Spinal cord (tissue), 9 donors: ENCODE measurements at regions not wholly inside any gene's neighbourhood (a gene's known extent, or its start where the extent isn't known, plus 50 kb on each side); places are given as distances from the start of the nearest gene placed in this dataset.

Source experiments
- DNase-seq, 6 donors: peaks; one replicate each; pipeline versions ENCODE4 v3.0.0 to v3.0.0-alpha.2; 2013 to 2015; ENCODE audit warnings: low spot score in 6 of 6, low read depth in 4 of 6
- H3K27ac ChIP-seq: one replicate; pipeline ENCODE4 v1.5.1; 2013; ENCODE audit warnings: low read depth, low read length, control low read depth
- H3K27me3 ChIP-seq: one replicate; pipeline ENCODE4 v1.6.1; 2013; ENCODE audit warnings: low read length; ENCODE audit not compliant: control insufficient read depth, insufficient read depth
- H3K36me3 ChIP-seq: one replicate; pipeline ENCODE4 v1.6.1; 2013; ENCODE audit warnings: low read length; ENCODE audit not compliant: control insufficient read depth, insufficient read depth
- H3K4me1 ChIP-seq: one replicate; pipeline ENCODE4 v1.6.1; 2013; ENCODE audit warnings: low read length; ENCODE audit not compliant: control insufficient read depth, insufficient read depth
- H3K4me3 ChIP-seq: one replicate; pipeline ENCODE4 v1.5.1; 2013; ENCODE audit warnings: low read depth, low read length, control low read depth
- H3K9me3 ChIP-seq: one replicate; pipeline ENCODE4 v1.6.1; 2013; ENCODE audit warnings: low read length; ENCODE audit not compliant: control insufficient read depth, insufficient read depth
- WGBS: methylation state at CpG from one replicate; pipeline ENCODE4 v1.1.5; 2013; ENCODE audit warnings: missing lambda C conversion rate; ENCODE audit not compliant: insufficient coverage; 5-methylcytosine and 5-hydroxymethylcytosine counted together
- donor health status: healthy.

DNA sequence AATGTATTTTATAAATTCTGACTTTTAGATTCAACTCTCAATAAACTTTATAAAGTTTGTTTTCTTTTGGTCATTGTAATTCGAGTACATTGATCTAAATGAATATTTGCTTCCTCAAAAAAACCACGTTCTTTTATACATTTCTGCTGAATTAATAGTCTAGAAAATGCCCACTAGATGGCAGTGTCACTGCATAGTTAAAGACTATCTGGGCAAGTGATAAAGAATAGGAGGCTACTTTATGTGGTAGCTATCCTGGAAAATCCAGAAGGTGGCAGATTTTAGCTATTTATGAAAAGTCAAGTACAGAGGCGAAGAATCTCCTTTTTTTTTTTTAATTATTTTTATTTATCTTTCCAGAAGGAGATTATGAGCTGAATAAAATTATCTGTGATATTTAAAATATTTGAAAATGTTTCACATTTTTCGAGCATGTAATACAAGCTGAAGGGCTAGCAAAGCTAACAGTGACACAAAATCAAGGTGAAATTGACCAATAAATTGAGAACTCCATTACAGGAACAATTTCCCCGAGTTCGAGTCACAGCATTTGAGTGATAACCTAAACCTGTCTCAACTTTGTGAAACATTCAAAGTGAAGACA, 221.8 kb downstream of the OLFM4 start:
- DNase-seq = peak; percentile 74 to 98 (median 84)
- Histone ChIP-seq H3K9me3 (no peaks in the 10 kb centered on the region), H3K4me1 (no peaks in the 10 kb centered on the region), H3K36me3 (no peaks in the 10 kb centered on the region), H3K27ac (no peak overlapping the region), H3K27me3 (no peaks in the 10 kb centered on the region), H3K4me3 (no peak overlapping the region)
- WGBS = no CpG with 5 or more reads among the region's 6 CpGs

DNA sequence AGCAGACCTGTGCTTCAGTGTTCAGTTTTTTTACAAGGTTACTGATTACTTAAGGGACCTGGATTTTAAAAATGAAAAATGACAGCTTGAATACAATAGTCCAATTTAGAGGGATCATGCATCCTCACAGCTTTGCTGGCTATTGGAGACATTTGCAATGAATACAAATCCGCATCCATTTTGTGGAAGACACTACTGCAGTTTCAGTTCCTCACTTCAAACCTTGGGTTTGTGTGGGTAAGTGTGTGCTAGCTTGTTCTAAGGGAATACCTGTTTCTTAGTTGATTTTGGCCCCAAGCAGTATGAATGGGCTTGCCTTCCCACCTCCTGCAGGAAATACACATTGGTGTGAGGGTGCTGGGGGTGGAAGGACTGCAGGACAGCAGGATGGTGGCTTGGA, 222.4 kb downstream of the OLFM4 start:
- Histone ChIP-seq H3K27ac (no peak overlapping the region), H3K4me3 (no peak overlapping the region), H3K4me1 (no peaks in the 10 kb centered on the region), H3K36me3 (no peaks in the 10 kb centered on the region), H3K27me3 (no peaks in the 10 kb centered on the region), H3K9me3 (no peaks in the 10 kb centered on the region)
- no CpG with 5 or more reads among the region's 1 CpG for WGBS
- DNase-seq = no peak

DNA sequence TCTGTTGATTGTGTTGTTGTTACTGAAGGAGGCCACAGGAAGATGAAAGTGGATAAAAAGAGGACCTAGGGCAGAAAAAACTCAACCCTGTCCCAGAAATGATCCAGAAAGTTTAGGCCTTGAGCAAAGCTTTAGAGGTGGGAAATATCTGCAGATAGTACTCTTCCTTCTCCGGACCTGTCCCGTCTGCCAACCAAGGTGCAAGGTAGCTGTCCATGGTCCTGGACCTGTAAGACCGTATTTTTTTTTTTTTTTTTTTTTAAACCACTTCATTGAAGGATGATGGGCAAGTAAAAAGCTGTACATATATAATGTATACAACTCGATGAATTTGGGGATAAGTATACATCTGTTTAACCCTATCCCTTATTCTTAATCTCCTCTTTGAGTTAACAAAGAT, 225.9 kb downstream of the OLFM4 start:
- Histone ChIP-seq H3K4me1 (no peaks in the 10 kb centered on the region), H3K27ac (no peak overlapping the region), H3K4me3 (no peak overlapping the region), H3K9me3 (no peaks in the 10 kb centered on the region), H3K36me3 (no peaks in the 10 kb centered on the region), H3K27me3 (no peaks in the 10 kb centered on the region)
- no CpG with 5 or more reads among the region's 4 CpGs for WGBS
- DNase-seq = no peak

DNA sequence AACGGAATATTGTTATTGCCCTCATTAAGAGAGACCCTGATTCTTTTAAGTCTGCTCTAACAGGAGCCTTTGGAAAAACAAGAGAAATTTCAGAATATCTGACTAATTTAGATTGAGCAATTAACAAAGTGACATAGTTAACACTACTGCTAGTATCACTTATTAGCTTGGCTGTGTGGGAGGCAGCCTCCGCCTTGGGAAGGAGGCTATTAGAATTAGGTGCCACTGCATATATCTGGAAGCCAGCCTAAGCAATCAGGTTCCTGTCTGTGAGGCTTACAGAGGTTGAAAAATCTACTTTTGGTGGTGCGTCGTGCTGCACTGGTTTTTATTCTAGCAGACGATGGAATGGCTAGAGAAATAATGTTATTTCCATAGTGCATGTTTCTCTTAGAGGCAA, 227.2 kb downstream of the OLFM4 start:
- H3K9me3 ChIP-seq = no peaks in the 10 kb centered on the region
- H3K27ac ChIP-seq = no peak overlapping the region
- no peaks in the 10 kb centered on the region for H3K4me1 ChIP-seq
- H3K4me3 ChIP-seq = no peak overlapping the region
- 100% methylated on average over 2 of the region's 5 CpGs for WGBS
- DNase-seq = peak in 1 of 6 donors; percentile 7
- no peaks in the 10 kb centered on the region for H3K36me3 ChIP-seq
- H3K27me3 ChIP-seq = no peaks in the 10 kb centered on the region

DNA sequence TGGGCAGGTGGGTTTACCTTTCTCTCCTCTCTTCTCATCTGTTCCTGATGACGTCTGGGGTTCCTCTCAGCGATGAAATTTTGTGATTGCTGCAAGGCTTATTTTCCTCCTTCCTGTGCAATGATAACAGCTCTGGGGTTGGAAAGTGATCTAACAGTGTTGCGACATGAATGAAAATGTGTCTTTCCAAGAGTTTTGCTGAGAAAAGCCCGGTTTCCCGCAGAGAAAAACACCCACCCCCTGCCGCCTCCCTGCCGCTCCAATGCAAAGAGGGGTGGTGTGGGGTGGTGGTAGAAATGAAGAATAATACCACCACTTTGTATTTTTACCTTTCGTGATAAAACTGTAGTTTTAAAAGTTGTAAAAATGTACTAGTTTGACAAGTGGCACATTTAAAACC, 232.0 kb downstream of the OLFM4 start:
- H3K36me3 ChIP-seq = no peaks in the 10 kb centered on the region
- H3K9me3 ChIP-seq = no peaks in the 10 kb centered on the region
- no peak overlapping the region for H3K4me3 ChIP-seq
- no peak overlapping the region for H3K27ac ChIP-seq
- no peak for DNase-seq
- WGBS = no CpG with 5 or more reads among the region's 8 CpGs
- H3K4me1 ChIP-seq = no peaks in the 10 kb centered on the region
- no peaks in the 10 kb centered on the region for H3K27me3 ChIP-seq

DNA sequence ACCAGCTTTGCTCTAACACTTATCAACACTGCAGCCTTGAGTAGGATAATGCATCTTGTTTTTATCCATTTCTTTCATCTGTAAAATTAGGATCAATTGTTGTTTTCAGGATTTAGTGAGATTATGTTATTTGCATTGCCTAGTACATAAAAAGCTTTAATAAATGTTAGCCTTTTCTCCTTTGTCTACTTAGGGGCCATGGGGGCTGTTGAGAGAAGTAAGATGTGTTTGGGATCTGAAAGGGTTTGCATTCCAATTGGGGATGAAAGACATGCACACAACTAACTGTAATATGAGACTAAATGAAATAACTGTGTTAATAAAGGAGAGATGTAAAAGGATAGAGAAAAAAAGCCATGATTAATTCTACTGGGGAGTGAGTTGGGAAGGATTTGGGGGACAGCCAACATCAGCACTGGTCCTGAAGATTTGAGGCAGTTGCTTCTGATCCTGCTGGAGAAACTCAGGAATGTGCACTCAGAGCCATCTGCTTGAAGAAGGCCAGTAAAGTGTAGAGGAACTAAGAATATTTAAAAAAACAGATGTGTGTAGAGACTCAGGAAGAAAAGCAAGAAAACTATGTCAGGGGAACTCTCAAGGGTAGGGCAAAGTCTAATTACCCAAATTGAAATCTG, 236.3 kb downstream of the OLFM4 start:
- no peaks in the 10 kb centered on the region for H3K36me3 ChIP-seq
- H3K27me3 ChIP-seq = no peaks in the 10 kb centered on the region
- no peak overlapping the region for H3K27ac ChIP-seq
- peak in 1 of 6 donors; percentile 31 for DNase-seq
- no peak overlapping the region for H3K4me3 ChIP-seq
- no peaks in the 10 kb centered on the region for H3K4me1 ChIP-seq
- no peaks in the 10 kb centered on the region for H3K9me3 ChIP-seq

DNA sequence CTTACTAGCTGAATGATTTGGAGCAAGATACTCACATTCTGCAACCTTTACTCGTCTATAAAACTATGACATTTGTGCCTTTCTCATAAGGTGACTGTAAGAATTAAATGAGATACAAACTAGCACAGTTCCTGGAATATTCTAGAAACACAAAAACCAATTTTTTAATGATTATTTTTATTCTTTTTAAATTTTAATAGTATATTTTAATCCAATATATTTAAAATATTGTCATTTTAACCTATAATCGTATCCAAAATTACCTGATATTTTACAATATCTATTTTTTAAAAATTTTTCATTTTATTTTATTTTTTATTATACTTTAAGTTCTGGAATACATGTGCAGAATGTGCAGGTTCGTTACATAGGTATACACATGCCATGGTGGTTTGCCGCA, 238.1 kb downstream of the OLFM4 start:
- Histone ChIP-seq H3K4me1 (no peaks in the 10 kb centered on the region), H3K27ac (no peak overlapping the region), H3K36me3 (no peaks in the 10 kb centered on the region), H3K4me3 (no peak overlapping the region), H3K9me3 (no peaks in the 10 kb centered on the region), H3K27me3 (no peaks in the 10 kb centered on the region)
- no peak for DNase-seq
- WGBS = no CpG with 5 or more reads among the region's 4 CpGs

DNA sequence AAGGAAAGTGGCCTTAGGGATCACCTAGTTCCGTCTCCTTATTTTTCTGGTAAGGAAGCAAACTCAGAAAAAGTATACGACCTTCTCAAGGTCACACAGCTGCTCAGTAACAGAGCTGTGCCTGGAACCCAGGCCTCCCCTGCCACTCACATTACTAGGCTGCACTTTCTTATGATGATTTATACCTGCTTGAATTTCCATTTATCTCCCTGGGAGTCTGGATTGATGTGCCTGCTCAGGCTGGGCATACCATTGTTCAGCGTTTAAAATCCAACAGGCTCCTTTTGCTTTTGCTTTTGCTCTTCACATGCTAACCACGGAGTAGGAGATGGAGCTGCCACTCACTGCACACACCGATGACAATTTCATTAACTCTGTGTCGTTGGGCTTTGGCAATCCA, 241.0 kb downstream of the OLFM4 start:
- Histone ChIP-seq H3K4me3 (no peak overlapping the region), H3K4me1 (no peaks in the 10 kb centered on the region), H3K36me3 (no peaks in the 10 kb centered on the region), H3K9me3 (no peaks in the 10 kb centered on the region), H3K27ac (no peak overlapping the region), H3K27me3 (no peaks in the 10 kb centered on the region)
- 18% methylated on average over 2 of the region's 6 CpGs for WGBS
- no peak for DNase-seq

DNA sequence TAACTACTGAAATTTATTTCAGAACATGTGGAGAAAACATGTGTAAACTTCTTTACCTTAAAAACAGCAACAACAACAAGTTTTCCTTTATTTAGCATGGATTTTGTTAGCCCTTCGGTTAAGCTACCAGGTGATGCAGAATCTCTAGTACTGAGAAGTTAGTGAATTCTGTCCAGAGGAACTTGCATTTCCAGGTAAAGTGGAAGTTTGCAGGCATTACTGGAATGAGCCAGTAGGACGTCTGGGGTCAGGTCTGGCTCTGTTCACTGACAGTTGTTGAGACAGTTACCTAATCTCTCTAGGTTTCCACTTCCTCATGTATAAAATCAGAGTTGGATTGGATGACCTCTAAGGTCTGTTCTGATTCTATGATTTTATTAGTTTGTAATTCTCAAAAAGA, 244.3 kb downstream of the OLFM4 start:
- H3K4me1 ChIP-seq = no peaks in the 10 kb centered on the region
- H3K36me3 ChIP-seq = no peaks in the 10 kb centered on the region
- H3K9me3 ChIP-seq = no peaks in the 10 kb centered on the region
- WGBS = no CpG with 5 or more reads among the region's 2 CpGs
- no peaks in the 10 kb centered on the region for H3K27me3 ChIP-seq
- H3K4me3 ChIP-seq = no peak overlapping the region
- H3K27ac ChIP-seq = no peak overlapping the region
- DNase-seq = no peak

DNA sequence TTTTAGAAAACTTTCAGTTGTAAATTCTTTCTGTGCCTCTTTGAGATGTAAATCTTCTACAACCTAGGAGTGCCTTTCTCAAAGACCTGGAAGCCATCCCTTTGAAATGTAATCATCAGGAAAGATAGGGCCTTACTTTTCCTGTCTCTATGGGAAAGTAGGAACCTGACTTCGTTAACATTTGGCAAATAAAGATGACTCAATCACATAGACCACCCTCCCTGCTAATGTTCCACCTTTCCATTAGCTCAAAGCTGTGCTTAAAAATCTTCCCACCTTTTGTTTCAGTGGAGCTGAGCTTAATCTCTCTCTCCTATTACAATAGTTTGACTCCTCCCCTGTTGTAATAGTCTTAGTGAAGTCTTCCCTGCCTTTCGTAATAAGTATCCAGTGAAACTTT, 247.7 kb downstream of the OLFM4 start:
- no peaks in the 10 kb centered on the region for H3K36me3 ChIP-seq
- no peak overlapping the region for H3K27ac ChIP-seq
- WGBS = no CpG with 5 or more reads among the region's 2 CpGs
- H3K4me1 ChIP-seq = no peaks in the 10 kb centered on the region
- H3K27me3 ChIP-seq = no peaks in the 10 kb centered on the region
- H3K4me3 ChIP-seq = no peak overlapping the region
- no peak for DNase-seq
- H3K9me3 ChIP-seq = no peaks in the 10 kb centered on the region
